NCI-H748 (cell line): ENCODE measurements at regions not wholly inside any gene's neighbourhood (a gene's known extent, or its start where the extent isn't known, plus 50 kb on each side); places are given as distances from the start of the nearest gene placed in this dataset.
A peak's percentile ranks its signal among the peaks of the same experiment; 100 is the strongest.
"Not testable (repeated sequence)": the region's sequence is repeated elsewhere in the genome, so short reads cannot be mapped to it uniquely, and the experiment has no call there.

Source experiments
- DNase-seq: peaks from one replicate; lab custom pipeline; 2025; ENCODE audit not compliant: unreplicated experiment; lab: John Stamatoyannopoulos, UW

- no peak for DNase-seq
Measured at GRCh38 chr3:147244397-147244796, 161.9 kb downstream of the ZIC4 start.

DNA sequence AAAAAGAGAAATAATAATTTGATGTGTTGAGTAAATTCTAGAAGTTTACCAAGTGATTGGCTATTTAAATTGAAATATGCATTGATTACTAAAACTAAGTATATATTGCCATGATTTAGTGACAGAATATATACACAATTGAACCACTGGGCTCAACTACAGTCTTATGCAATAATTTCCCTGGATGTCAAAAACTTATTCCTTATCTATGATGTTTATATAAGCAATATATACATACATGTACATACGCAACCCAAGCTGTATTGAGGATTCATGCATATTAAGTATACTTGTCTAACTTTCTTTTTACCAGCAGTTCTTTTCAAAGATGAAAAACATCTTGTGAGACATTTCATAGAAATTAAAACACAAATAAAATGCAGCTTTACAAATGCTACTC, 165.8 kb downstream of the ZIC4 start:
- DNase-seq = no peak

DNA sequence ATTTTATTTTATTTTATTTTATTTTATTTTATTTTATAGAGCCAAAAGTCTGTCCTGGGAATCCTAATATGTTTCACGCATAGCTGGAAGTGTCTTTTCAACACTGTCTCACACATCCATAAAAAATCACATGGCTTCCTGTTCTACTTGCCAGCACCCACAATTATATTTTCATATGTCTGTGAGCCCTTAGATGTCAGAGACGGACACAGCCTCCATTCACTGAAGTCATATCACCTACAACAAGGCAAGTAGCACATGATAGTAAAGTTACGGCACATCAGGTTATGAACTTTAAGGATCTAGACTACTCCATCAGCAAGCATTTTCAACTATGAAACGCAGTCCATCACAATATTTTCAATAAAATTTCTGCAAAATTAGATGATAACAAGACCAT, 168.4 kb downstream of the ZIC4 start:
- DNase-seq = no peak

DNA sequence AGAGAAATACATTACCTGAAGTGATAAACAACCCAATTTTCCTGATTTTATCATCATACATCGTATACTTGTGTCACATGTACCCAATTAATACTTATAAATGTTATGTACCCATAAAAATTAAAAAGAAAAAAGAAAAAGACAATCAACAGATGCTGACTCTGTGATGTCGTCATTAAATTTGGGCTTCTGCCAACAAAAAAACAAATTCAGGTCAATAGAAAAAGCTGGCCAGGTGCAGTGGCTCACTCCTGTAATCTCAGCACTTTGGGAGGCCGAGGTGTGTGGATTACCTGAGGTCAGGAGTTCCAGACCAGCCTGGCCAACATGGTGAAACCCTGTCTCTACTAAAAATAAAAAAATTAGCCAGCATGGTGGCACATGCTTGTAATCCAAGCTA, 174.4 kb downstream of the ZIC4 start:
- DNase-seq = not testable (repeated sequence)

DNA sequence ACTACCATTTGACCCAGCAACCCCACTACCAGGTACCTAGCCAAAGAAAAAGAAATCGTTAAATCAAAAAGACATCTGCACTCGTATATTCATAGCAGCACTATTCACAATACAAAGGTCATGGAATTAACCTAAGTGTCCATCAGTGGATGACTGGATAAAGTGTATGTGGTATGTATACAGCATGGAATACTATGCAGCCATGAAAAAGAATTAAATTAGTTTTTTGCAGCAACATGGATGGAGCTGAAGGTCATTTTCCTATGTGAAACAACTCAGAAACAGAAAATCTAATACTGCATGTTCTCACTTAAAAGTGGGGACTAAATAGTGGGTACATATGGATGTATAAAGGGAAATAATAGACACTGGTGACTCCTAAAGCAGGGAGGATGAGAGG, 175.2 kb downstream of the ZIC4 start:
- no peak for DNase-seq

DNA sequence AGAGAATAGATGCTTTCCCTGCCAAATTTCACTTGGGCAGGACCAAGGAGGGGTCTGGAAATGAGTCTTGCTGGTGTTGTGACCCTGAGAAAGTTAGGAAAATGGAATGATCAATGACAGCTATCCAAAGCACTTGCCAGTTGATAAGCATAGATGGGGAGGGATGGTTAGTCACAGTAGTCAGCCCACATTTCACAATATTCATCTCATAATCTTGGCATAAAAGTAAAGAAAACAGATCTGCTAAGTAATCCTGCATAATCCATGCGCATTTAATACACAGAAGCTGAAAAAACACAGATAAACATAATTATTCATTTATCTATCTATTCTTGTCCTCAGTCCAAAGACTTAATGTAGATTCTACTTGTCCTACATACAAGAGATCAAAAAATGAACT, 184.1 kb downstream of the ZIC4 start:
- DNase-seq = no peak

- DNase-seq = no peak
Measured at GRCh38 chr3:147218965-147219364, 187.4 kb downstream of the ZIC4 start.

- no peak for DNase-seq
Measured at GRCh38 chr3:147216143-147216673, 190.1 kb downstream of the ZIC4 start.

DNA sequence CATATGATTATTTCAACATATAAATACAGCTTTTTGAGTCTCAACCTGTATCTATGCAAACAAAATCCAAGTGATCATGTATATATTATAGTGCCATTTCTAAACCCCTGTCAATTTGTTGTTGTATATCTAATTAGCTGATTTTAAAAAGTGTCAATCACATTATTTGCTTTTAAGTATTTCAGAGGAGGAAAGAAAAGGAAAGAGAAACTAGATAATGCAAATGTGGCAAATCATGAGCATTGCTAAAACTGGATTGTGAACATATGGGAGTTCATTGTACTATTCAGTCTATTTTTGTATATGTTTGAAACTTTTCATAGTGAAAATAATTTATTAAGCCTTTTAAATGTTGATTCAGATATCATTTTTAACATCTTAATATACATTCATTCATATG, 190.7 kb downstream of the ZIC4 start:
- no peak for DNase-seq

DNA sequence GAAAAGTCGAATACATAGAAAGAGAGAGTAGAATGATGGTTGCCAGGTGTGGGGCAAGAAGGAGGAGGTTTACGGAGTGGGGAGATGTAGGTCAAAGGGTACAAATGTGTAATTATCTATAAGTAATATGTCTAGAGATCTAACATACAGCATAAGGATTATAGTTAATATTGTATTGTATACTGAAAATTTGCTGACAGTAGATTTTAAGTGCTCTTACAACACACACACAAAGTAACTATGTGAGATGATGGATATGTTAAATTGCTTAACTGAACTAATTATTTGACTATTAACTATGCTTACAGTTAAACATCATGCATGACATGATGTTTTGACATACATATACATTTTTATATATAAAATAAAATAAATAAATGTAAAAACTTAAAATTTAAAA, 192.7 kb downstream of the ZIC4 start:
- no peak for DNase-seq

DNA sequence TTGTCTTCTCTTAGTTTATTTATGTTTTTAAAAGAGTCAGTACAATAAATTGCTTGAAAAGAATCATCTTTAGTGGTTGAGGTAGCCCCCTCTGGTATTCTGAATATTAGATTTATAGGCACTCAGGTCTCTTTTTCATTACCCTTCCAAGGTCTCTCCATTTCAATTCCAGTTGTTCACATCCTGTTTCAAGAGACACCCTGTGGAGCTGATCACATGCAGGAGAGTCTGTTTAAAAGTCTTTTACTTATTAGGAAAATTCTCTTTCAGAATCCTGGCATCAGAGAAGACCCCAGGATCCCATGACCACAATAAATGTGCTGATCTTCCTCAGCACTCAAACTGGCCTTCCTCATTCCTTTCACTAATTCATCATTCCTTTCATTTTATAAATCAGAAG, 195.7 kb downstream of the ZIC4 start:
- no peak for DNase-seq

- no peak for DNase-seq
Measured at GRCh38 chr3:147201086-147201485, 205.3 kb downstream of the ZIC4 start.

DNA sequence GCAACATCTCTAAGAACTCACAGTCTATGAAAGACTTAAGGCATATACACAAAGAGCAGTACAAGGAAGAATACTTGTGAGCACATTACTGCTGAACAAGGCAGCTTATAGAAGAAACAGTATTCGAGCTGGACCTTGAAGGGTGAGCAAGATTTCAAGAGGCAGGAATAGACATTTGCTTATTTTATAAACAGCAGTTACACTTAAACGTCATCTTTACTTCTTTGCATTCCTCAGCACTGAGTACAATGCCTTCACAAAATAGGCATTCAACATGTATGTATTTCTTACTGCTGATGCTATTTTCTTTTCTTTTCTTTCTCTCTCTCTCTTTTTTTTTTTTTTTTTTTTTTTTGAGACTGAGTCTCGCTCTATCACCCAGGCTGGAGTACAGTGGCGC, 205.8 kb downstream of the ZIC4 start:
- no peak for DNase-seq

DNA sequence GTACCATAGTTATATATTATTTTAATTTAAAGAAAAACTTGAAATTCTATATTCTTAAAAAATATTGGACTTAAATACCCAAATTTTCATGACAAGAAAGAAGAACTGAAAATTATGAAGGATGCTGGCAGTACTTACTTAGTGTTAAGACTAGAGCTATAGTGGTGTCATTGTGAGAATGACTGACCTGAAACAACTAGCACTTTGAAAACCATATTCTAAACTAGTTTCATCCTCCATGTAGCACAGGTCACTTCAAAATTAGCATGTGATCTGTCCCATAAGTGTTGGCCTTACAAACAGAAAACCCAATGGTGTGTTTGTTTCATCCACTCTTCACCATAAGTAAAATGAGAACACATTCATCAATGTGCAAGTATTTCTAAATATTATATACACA, 208.6 kb downstream of the ZIC4 start:
- no peak for DNase-seq

GRCh38 chr3:147195887-147196286, 210.5 kb downstream of the ZIC4 start:
- DNase-seq = no peak

DNA sequence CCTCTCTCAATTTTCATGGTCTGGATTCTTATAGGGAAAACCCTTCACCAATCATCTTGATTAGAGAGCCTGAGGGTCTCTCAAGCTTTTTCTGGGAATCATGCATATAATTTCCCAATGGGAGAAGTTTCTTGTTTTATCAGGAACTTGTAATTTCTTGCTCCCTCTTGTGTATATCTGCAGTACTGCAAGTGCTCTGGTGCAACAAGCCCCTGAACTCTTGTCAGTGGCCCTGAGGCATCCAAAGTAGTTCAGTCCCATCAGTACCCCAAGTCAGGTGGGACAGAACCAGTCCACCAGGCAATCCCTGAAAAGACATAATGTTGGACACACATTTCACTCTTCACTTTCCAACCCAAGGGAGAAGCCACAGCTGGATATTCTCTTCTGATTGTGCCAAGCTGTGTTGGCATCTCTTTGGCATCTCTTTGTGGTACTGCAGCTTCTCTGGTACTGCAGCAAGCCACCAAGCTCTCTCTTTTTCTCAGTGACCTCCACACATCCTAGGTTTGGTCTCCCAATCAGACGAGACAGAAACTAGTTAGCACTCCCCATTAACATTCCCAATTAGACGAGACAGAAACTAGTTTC, 214.5 kb downstream of the ZIC4 start:
- DNase-seq = peak; percentile 46

GRCh38 chr3:147189016-147189415, 217.3 kb downstream of the ZIC4 start:
- DNase-seq = no peak

GRCh38 chr3:147187687-147188086, 218.7 kb downstream of the ZIC4 start:
- no peak for DNase-seq

GRCh38 chr3:147185781-147186180, 220.6 kb downstream of the ZIC4 start:
- no peak for DNase-seq

DNA sequence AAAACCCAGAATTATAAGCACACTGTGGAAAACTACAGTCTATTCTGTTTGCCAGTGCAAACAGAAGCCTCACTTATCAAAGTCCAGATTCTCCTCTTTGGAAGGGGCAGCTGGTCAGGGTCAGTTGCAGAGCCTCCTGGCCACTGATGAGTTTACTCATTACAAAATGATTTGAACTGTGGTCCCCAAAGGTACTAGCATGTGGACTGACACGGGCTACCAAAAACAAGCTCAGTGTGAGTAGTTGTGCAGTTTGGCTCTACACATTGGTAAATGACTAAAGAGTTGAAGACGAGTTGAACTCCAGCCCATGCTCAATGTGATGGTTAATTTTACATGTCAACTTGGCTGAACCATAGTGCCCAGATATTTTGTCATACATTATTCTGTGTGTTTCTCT, 221.5 kb downstream of the ZIC4 start:
- DNase-seq = no peak

DNA sequence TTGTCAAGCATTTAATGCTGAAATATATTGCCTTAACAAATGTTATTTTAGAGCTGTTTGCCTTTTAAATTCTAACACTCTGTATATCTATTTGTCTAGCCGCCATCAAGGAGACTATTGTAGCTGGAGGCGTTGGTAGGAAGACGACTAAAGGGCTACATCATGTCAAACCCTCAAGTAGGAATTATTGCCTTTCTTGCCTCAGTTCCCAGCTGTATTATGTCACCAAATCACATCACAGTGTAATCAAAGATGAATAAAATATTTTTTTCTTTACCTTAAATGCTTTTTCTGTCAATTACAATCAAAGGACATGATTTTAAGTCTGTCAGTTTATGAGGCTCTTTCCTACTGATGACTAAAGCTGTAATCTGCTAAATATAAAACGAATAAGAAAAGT, 233.1 kb downstream of the ZIC4 start:
- DNase-seq = no peak

- DNase-seq = no peak
Measured at GRCh38 chr3:147162743-147163142, 243.6 kb downstream of the ZIC4 start.

GRCh38 chr3:147161833-147162232, 244.5 kb downstream of the ZIC4 start:
- no peak for DNase-seq
